CD4-positive, alpha-beta T cell (primary cell): ENCODE measurements at regions not wholly inside any gene's neighbourhood (a gene's known extent, or its start where the extent isn't known, plus 50 kb on each side); places are given as distances from the start of the nearest gene placed in this dataset.

Source experiments
- ATAC-seq: fragments of 200-7000 bp; cut with Tn5 transposase; one replicate; pipeline ENCODE4 v1.10.0; 2022; ENCODE audit warnings: mild to moderate bottlenecking; ENCODE audit not compliant: poor library complexity
- CTCF ChIA-PET: fragments of 350-600 bp; sonication (Branson Sonifier 250); formaldehyde crosslinking; loops from one replicate; lab custom pipeline; 2021; ENCODE audit warnings: antibody characterized with exemption, inconsistent platforms; lab: Charles Lee
- POLR2A ChIA-PET: fragments of 350-600 bp; sonication (Branson Sonifier 250); formaldehyde crosslinking; loops from one replicate; lab custom pipeline; 2021; ENCODE audit warnings: antibody characterized with exemption, inconsistent platforms; lab: Charles Lee
- DNase-seq, 14 experiments: peaks; one replicate each; pipeline ENCODE4 v3.0.0-alpha.2; 2013 to 2020; ENCODE audit warnings: mixed read lengths in 2 of 14
- H3K27ac ChIP-seq, 2 donors: one replicate each; pipeline versions ENCODE4 v1.5.1 to v1.7.0; 2013; ENCODE audit warnings: low read length in 2 of 2, low read depth in 1 of 2, mild to moderate bottlenecking in 1 of 2
- H3K27me3 ChIP-seq, 2 experiments: 1 replicate in 1 of 2; 2 replicates in 1 of 2; pipeline versions ENCODE4 v1.6.1 to v1.7.0; 2013; ENCODE audit warnings: low read length in 2 of 2, control low read depth in 1 of 2, mild to moderate bottlenecking in 1 of 2, moderate library complexity in 1 of 2; ENCODE audit not compliant: insufficient read depth in 2 of 2, control insufficient read depth in 1 of 2
- H3K36me3 ChIP-seq: one replicate; pipeline ENCODE4 v1.6.1; 2013; ENCODE audit warnings: low read length, control low read depth; ENCODE audit not compliant: insufficient read depth
- H3K4me1 ChIP-seq: one replicate; pipeline ENCODE4 v1.6.1; 2013; ENCODE audit warnings: low read length, control low read depth; ENCODE audit not compliant: insufficient read depth
- H3K4me3 ChIP-seq: one replicate; pipeline ENCODE4 v1.5.1; 2013; ENCODE audit warnings: mild to moderate bottlenecking, low read length, moderate library complexity
- H3K9me3 ChIP-seq, 2 experiments: 1 replicate in 1 of 2; 2 replicates in 1 of 2; pipeline versions ENCODE4 v1.6.1 to v1.7.0; 2013; ENCODE audit warnings: low read length in 2 of 2, mild to moderate bottlenecking in 2 of 2, control low read depth in 1 of 2, moderate library complexity in 1 of 2; ENCODE audit not compliant: control insufficient read depth in 1 of 2, insufficient read depth in 1 of 2
- H3K27ac Mint-ChIP-seq: one replicate; pipeline ENCODE4 v1.8.0; 2020; ENCODE audit warnings: mixed read lengths
- H3K27me3 Mint-ChIP-seq: one replicate; pipeline ENCODE4 v1.8.0; 2021; ENCODE audit warnings: mixed read lengths
- H3K36me3 Mint-ChIP-seq: one replicate; pipeline ENCODE4 v1.8.0; 2021; ENCODE audit warnings: low read depth, mixed read lengths
- H3K4me1 Mint-ChIP-seq: one replicate; pipeline ENCODE4 v1.8.0; 2021; ENCODE audit warnings: low read depth, mixed read lengths
- H3K4me3 Mint-ChIP-seq: one replicate; pipeline ENCODE4 v1.8.0; 2020; ENCODE audit warnings: mild to moderate bottlenecking, mixed read lengths
- H3K9me3 Mint-ChIP-seq: one replicate; pipeline ENCODE4 v1.8.0; 2020; ENCODE audit warnings: mixed read lengths
- intact Hi-C, 2 experiments: fragments of 100-400 bp; cut with DNase I in 1 of 2; cut with micrococcal nuclease in 1 of 2; formaldehyde crosslinking; loops; one replicate each; pipeline versions ENCODE4 v1.15.1 to v1.9.0; 2023 to 2025; cut with DNase I, micrococcal nuclease
- TF ChIP-seq, protein P1 (sequence below): fragments of 200-600 bp; IDR thresholded peaks from one replicate; pipeline ENCODE4 v1.8.0; 2022; ENCODE audit warnings: antibody characterized with exemption, mild to moderate bottlenecking

- POLR2A ChIA-PET: no interaction called here
Measured at GRCh38 chr2:14927021-14927564, 294.6 kb downstream of the LRATD1 start.

DNA sequence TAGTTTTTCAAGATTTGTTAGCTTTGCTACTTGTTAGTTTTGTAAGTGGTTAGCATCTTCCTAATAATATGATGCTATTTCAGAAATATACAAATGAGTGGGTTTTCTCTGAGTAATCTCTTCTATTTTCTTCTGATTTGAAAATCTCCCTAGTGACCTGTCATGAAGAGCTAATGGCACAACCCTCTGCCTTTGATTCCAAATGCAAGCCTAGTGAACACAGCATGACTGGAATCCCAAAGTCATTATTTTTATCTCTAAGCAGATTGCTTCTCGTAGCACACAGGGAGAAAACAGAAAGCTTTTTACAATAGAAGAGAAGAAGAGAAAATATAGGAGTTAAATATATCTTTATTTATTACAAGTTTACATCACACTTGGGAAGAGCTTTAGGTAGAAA lies 295.5 kb downstream of the LRATD1 start:
- CTCF ChIA-PET: interaction anchor here (0.7 kb wide), 1 partner anchor 412 kb away, joined by 4 read pairs; no protein-coding TSS in a partner anchor
- Mint-ChIP-seq H3K9me3 (no peaks in the 10 kb centered on the region), H3K4me3 (no peak overlapping the region), H3K36me3 (no peaks in the 10 kb centered on the region), H3K27ac (no peak overlapping the region), H3K27me3 (peaks cover 5% of the 10 kb centered on the region), H3K4me1 (no peaks in the 10 kb centered on the region)
- intact Hi-C loops: no loop called here
- no peaks in the 10 kb centered on the region for H3K27me3 ChIP-seq
- TF ChIP-seq, protein P1, sequence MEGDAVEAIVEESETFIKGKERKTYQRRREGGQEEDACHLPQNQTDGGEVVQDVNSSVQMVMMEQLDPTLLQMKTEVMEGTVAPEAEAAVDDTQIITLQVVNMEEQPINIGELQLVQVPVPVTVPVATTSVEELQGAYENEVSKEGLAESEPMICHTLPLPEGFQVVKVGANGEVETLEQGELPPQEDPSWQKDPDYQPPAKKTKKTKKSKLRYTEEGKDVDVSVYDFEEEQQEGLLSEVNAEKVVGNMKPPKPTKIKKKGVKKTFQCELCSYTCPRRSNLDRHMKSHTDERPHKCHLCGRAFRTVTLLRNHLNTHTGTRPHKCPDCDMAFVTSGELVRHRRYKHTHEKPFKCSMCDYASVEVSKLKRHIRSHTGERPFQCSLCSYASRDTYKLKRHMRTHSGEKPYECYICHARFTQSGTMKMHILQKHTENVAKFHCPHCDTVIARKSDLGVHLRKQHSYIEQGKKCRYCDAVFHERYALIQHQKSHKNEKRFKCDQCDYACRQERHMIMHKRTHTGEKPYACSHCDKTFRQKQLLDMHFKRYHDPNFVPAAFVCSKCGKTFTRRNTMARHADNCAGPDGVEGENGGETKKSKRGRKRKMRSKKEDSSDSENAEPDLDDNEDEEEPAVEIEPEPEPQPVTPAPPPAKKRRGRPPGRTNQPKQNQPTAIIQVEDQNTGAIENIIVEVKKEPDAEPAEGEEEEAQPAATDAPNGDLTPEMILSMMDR: no peak
- no peak for DNase-seq
- H3K4me1 ChIP-seq: no peaks in the 10 kb centered on the region
- POLR2A ChIA-PET: no interaction called here
- no peaks in the 10 kb centered on the region for H3K9me3 ChIP-seq
- no peak for ATAC-seq
- H3K4me3 ChIP-seq: no peak overlapping the region
- no peaks in the 10 kb centered on the region for H3K36me3 ChIP-seq
- no peak overlapping the region for H3K27ac ChIP-seq

More at GRCh38 chr2:14927021-14927564, 294.6 kb downstream of the LRATD1 start:
- DNase-seq (no peak), ATAC-seq (no peak)
- no peaks in the 10 kb centered on the region for H3K4me1 Mint-ChIP-seq
- CTCF ChIA-PET: no interaction called here
- Histone ChIP-seq H3K4me3 (no peak overlapping the region), H3K36me3 (no peaks in the 10 kb centered on the region), H3K27me3 (no peaks in the 10 kb centered on the region), H3K27ac (no peak overlapping the region), H3K9me3 (peaks cover 0 to 4% of the 10 kb centered on the region in 2 experiments), H3K4me1 (no peaks in the 10 kb centered on the region)
- H3K27ac Mint-ChIP-seq: no peak overlapping the region
- H3K4me3 Mint-ChIP-seq: no peak overlapping the region
- no peaks in the 10 kb centered on the region for H3K36me3 Mint-ChIP-seq
- TF ChIP-seq, protein P1: no peak
- peaks cover 5% of the 10 kb centered on the region for H3K27me3 Mint-ChIP-seq
- H3K9me3 Mint-ChIP-seq: no peaks in the 10 kb centered on the region
- intact Hi-C loops: no loop called here

GRCh38 chr2:14930441-14930840 lies 297.9 kb downstream of the LRATD1 start:
- Histone ChIP-seq H3K27ac (no peak overlapping the region), H3K36me3 (no peaks in the 10 kb centered on the region), H3K9me3 (no peaks in the 10 kb centered on the region), H3K4me3 (no peak overlapping the region), H3K4me1 (no peaks in the 10 kb centered on the region), H3K27me3 (no peaks in the 10 kb centered on the region)
- H3K4me1 Mint-ChIP-seq: no peaks in the 10 kb centered on the region
- intact Hi-C loops: no loop called here
- no peak overlapping the region for H3K27ac Mint-ChIP-seq
- POLR2A ChIA-PET: no interaction called here
- ATAC-seq (no peak), DNase-seq (no peak)
- H3K27me3 Mint-ChIP-seq: peaks cover 5% of the 10 kb centered on the region
- no peaks in the 10 kb centered on the region for H3K36me3 Mint-ChIP-seq
- TF ChIP-seq, protein P1: no peak
- CTCF ChIA-PET: no interaction called here
- no peaks in the 10 kb centered on the region for H3K9me3 Mint-ChIP-seq
- H3K4me3 Mint-ChIP-seq: no peak overlapping the region
